T-helper 1 cell (primary cell): ENCODE measurements at regions not wholly inside any gene's neighbourhood (a gene's known extent, or its start where the extent isn't known, plus 50 kb on each side); places are given as distances from the start of the nearest gene placed in this dataset.

ENCODE experiments used
- DNase-seq, 5 donors: peaks; one replicate each; pipeline ENCODE4 v3.0.0-alpha.2; 2012 to 2020

DNA sequence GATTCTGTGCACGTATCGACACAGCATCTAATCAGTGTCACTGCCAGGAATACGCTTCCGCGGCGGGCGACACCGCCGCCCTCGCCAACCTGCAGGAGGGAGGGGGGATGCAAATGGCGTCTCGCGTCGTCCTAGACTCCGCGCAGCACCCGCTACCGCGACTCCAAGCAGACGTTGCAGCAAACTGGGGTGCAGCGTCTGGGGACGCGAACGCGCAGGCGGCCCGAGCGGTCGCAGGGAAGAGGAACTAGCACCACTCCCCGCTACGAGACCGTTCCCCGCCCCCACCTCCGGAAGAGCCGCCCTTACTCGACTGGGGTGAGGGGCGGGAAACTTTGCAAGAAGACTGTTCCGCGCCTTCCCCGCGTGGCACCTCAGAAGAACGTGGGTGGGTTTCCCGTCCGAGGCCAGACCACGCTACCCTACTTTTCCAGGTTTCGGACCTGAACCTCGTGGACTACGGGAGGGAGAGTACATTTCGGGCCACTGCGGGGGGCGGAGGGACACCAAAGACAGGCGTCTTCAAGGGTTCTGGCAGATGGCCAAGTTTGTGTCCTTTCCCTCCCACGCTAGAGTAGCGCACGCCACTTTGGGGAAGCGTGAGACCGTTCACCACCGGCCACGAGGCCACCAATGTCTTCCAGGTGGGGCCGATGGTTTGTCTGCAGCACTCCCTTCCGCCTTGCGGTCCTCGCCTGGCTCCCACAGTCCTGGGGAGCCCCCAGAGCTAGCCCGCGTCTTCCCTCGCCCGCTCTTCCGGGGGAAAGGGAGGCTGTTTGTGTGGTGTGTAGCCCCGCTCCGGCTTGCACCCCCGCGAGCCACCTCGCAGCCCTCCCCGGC lies 78.0 kb upstream of the BCOR start:
- peak; percentile 45 to 91 (median 63) for DNase-seq

GRCh38 chrX:40174854-40175510 lies 77.2 kb upstream of the BCOR start:
- DNase-seq = peak in 2 of 5 donors; percentile 23 to 58

GRCh38 chrX:40174001-40174853 lies 76.5 kb upstream of the BCOR start:
- DNase-seq = peak in 2 of 5 donors; percentile 29 to 81

DNA sequence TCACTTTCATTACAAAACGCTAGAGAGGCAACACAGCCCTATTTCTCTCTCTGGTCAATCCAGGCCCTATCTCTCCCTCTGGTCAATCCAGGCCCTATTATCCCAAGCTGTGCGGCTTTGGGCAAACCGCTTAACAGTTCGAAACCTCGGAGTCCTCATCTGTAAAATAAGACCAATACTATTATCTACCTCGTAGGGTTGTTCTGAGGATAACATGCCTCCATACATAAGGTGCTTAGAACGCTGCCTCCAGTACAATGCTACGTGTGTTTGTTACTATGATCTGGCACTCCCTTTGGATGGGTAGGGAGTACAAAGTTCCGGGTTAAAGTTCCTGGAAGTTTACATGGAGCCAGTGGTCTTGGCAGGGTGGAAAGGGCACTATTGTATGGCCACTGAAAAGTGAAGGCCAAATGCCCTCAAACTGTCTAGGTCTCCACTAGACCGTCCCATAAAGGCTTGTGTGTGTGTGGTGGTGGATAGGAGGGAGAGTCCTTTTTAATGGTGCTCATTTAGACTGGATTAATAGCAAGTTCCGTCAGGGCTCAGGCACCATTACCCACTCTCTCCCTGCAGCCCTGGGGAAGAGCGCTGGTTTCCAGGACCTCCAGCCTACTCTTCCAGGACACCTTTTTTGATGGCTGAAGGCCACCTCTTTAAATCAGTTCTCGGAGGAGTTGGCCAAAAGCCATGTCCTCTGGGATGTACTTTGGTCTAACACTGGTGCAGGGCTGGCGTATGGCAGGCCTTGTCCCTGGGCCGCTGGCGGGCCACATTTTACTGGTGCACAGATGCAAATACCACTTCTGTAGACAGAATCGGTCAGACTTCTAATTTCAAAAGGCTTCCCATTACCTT lies 75.6 kb upstream of the BCOR start:
- DNase-seq = peak in 1 of 5 donors; percentile 20

- DNase-seq = peak in 1 of 5 donors; percentile 45
Observed at GRCh38 chrX:40172401-40173142, 74.8 kb upstream of the BCOR start.

DNA sequence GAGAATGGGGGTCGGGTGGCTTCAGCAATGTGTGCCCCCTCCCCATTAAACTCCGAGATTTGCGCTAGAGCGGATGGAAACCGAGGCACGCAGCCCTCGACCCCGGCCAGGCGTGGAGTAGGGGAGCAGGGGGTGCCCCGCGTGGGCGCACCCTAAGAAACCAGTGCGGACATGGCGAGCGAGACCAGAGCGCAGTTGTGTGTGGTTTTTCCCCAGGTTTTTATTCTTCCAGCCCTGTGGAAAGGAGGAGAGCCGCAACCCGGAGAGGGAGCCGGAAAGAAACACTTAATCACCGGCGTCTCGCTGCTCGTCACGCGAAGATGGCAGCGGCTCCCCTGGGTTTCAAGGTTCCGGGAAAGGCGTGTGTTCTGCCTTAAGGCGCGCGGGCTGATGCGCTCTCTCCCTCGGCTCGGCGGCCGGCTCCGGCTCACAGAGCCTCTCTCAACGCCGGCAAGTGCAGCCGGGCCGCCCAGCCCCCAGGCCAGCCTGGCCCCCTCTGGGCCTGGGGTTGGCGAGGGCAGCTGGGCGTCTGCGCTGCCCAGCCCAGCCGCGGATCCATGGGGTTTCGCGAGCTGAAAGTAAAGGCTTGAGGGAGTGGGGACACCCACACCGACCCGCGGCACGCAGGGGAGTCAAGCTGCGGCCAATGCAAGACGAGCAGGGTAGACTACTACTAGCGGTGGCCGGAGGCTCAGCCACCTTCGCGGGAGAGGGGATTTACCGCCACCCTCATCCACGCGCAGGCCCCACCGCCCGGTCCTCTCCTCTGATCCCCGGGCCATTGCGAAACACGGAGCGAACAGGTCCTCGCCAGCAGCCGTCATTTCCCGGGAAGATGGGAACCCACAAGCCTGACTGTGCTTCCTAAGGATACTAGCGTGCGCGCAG lies 74.0 kb upstream of the BCOR start:
- DNase-seq = peak in 2 of 5 donors; percentile 26 to 53

DNA sequence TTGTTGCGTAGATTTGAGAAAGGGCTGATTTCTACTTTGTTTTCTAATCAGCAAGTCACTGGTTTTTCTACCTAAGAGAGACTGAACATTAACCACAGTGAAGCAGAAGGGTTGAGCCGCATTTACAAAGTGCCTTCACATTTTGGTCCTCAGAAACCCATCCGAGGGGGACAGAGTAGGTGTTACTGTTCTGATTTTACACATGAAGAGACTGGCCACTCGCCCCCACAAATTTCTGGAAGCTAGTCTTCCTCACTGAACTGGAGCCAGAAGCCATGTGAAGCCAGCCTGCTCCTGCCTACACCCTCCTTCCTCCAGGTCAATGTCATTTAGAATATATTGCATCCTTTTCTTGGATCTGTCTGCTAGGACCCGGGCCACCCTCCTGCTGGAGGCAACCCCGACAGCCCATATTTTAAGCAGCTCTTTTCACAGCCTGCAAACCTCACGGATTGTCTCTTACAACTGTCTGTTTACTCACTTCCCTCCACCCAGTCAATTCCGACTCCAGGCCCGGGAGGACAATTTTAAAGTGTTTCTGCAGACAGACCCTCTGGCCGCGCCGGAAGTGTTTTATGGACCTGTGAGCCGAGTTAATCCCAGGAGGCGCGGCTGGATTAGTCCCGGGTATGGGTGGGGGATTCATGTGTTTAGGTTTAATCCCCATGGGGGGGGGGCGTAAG lies 73.2 kb upstream of the BCOR start:
- DNase-seq = peak in 1 of 5 donors; percentile 45

DNA sequence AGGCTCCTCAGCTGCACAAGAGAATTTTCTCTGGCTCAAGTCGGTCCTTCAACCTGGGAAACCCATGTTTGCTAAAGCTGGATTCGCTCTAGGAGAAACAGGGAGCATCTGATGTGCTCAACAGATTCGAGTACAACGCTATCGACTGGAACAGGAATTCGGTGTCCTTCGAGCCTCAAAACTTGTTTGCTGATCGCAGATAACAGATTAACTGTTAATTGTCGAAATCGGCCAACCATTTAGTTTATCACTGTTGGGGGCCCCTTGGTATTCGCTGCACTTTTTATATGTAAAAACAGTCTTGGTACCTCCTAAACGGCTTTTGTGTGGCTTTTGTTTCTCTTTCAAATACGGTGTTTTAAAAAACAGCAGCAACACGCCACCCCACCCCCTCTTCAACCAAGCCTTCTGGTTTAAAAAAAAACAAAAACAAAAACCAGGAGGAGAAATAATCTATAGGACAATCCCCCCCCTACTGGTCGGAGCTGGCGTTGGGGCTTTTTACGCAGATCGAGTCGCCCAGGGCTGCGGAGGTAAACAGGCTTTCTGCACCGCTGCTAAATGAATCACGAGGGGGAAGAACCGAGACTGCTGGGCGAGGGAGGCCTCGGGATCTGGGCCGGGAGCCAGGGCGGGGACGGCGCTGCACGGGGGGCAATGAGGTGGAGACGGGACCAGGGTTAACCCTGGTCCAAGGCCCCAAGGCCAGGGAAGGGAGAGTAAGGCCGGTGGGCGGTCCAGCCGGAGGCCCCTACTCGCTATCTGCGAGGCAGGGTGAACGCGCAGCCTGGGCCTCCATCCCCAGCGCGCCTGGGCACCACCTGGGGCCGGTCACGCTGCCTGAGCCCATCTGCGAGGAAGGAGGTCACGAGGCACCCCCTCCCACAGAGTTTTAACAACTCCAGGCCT lies 71.7 kb upstream of the BCOR start:
- peak; percentile 48 to 89 (median 67) for DNase-seq

GRCh38 chrX:40168480-40169011 lies 70.8 kb upstream of the BCOR start:
- DNase-seq = no peak

- DNase-seq = no peak
Observed at GRCh38 chrX:40167850-40168479, 70.2 kb upstream of the BCOR start.

DNA sequence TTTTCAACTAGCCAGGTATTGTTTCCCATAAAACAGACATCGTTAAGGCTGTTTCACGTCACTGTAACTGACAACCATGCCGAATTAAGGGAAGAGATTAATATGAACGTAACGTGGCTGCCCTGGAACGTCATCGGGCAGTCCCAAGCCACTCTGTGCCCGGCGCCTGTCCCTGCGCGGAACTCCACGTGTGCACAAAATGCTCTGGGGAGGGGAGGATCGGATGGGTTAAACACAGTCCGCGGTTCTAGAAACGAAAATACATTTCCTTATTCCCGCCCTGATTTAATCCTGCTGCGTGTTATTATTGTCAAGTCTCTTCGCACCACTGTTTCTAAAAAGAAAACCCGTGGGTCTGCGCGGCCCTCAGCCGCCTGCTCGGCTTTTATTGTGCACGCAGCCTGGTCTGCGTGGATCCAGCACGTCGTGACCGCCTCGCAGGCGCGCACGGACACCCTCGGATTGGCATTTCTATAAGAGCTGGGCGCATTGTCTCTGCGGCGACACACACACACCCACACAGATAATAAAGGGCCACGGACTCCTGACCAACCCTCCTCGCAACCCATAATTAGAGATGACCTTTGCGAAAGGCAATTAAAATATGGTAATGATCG lies 69.6 kb upstream of the BCOR start:
- DNase-seq = peak in 1 of 5 donors; percentile 57

DNA sequence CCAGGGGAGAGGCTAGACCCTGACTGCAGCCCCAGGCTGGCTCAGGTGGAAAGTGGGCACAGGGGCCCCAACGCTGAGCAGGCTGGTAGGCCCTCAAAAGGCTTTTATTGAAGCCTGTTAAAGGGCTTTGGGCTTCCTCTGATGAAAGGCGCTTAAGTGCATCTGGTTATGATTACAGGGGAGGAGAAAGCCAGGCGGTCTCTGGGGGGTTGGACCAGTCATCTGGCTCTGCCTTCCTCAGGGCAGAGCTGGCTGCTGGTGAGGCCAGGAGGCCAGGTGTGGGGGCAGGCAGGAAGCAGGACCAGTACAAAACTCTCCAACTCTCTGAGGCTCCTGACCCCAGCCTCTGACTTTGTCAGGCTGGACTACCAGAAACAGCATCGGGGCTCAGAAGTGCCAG lies 68.8 kb upstream of the BCOR start:
- DNase-seq = no peak

- DNase-seq = no peak
Observed at GRCh38 chrX:40165861-40166260, 68.1 kb upstream of the BCOR start.

- DNase-seq = no peak
Observed at GRCh38 chrX:40165206-40165605, 67.4 kb upstream of the BCOR start.

GRCh38 chrX:40164751-40165150 lies 67.0 kb upstream of the BCOR start:
- no peak for DNase-seq

DNA sequence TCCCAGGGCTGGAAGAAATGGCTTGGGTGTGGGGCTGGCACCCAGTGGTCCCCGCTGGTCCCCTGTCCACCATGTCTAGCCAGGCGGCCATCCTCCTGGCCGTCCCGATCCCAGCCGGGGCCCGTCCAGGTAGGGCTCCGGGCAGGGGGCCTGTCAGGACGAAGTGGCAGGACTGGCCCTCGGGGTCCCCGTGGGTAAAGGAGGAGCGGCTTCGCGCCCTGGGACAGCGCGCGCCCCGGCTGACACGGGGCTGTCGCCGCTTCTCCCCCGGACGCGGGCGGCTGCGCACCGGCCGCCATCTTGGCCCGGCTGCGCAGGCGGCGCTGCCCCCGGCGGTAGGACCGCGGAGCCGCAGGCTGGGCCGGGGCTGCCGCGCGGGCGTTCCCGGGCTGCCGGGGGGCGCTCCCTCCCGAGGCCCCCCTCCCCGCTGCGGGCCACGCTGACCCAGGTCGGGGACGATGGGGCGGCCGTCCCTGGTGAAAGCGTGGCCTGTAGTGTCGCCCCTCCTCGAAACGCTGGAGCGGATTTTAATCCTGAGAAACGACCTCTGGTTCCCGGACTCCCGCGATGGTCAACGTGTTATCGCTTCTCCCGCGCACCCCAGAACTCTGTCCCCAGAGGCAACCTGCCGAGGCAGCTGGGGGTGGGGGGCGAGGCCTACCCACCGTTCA lies 60.4 kb upstream of the BCOR start:
- DNase-seq = peak in 1 of 5 donors; percentile 35
